Choroid plexus epithelial cell (primary cell): ENCODE measurements at regions not wholly inside any gene's neighbourhood (a gene's known extent, or its start where the extent isn't known, plus 50 kb on each side); places are given as distances from the start of the nearest gene placed in this dataset.

Source experiments
- DNase-seq: peaks from one replicate; pipeline ENCODE4 v3.0.0-alpha.2; 2010; ENCODE audit warnings: low read depth
- H3K4me3 ChIP-seq: 2 replicates; pipeline ENCODE4 v1.5.1; 2011; ENCODE audit warnings: low read depth, mild to moderate bottlenecking, control low read depth, low read length, moderate library complexity
- CTCF ChIP-seq: conservative IDR thresholded peaks from 2 replicates; pipeline ENCODE4 v1.5.1; 2011; ENCODE audit warnings: low read depth, mild to moderate bottlenecking, control low read depth, inconsistent platforms, low read length, moderate library complexity

DNA sequence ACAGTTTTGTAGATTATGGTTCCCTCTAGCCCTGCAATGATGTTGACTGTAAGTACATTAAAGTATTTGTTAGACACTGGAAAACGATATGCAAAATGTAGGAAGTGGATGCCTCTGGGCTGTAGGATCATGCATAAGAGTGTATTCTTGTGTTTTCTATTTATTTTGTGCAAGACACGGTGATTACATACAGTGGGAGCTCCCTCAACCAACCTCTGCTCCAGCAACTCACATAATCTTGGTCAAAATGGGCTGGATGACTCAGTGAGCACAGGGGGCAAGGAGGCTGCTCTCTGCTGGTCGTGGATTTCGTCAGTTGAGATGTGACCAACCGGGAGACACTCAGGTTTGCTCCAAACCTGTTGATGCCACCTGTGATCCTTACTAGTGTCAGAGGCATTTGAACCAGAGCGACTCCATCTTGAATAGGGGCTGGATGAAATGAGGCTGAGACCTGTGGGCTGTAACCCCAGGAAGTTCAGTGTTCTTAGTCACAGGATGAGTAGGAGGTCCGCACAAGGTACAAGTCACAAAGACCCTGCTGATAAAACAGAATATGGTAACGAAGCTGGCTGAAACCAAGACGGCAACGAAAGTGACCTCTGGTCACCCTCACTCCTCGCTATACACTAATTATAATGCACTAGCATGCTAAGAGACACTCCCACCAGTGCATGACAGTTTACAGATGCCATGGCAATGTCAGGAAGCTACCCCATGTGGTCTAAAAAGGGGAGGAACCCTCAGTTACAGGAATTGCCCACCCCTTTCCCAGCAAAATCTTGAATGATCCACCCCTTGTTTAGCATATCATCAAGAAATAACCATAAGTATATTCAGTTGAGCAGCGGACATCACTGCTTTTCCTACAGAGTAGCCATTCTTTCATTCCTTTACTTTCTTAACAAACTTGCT is 56.4 kb upstream of the FAM20C start:
- DNase-seq = no peak
- no peak for TF ChIP-seq CTCF
- no peak overlapping the region for H3K4me3 ChIP-seq

DNA sequence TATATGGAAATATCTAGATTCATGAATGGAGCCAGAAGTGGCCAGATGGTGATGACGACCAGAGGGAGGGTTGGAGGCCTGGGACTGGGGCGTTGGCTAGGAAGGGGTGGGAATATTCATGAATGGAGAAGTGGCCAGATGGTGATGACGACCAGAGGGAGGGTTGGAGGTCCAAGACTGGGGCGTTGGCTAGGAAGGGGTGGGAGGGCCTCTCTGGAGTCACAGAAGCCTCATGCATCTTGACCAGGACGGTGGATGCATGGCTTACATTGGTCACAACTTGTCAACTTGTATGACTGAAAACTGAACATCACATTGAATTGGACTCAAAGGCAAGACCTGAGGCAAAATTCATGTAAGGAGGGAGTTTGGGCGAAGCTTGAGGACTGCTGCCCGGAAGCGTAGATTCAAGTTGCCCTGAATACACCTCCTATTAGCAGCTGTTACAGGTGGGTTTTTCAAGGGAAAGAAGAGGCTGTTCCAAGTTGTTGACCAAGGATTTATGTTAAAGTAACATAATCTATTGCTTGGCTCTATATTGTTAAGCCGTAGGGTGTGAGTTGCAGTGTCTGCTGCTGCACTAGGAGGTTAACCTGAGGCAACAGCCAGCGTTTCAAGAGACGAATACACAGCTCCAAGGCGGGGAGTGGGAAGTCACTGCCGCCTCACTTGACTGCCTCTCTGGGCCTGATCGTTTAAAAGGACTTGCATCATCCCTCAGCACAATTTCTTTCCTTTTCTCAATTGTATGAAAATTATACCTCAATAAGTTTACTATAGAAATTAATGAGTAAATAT is 55.1 kb upstream of the FAM20C start:
- TF ChIP-seq CTCF = no peak
- no peak for DNase-seq
- H3K4me3 ChIP-seq = no peak overlapping the region

DNA sequence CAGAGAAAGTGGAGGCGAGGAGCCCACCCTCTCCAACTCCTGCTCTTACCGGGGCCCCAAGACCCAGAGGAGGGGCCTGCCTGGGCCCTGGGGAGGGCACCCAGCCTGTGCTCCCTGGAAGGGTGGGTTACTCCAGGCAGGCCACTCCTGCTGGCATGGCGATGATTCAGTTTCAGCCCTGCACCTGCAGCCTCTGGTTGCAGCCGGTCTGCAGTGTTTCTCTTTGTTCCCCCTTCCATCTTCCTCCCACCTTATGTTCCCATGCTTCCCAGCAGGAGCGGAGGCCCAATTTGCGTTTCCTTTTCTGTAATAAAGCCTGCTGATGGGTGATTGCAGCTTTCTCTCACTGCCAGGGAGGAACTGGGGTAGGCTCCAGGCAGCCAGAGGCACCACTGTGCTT is 53.2 kb upstream of the FAM20C start:
- TF ChIP-seq CTCF = no peak
- DNase-seq = no peak
- no peak overlapping the region for H3K4me3 ChIP-seq

DNA sequence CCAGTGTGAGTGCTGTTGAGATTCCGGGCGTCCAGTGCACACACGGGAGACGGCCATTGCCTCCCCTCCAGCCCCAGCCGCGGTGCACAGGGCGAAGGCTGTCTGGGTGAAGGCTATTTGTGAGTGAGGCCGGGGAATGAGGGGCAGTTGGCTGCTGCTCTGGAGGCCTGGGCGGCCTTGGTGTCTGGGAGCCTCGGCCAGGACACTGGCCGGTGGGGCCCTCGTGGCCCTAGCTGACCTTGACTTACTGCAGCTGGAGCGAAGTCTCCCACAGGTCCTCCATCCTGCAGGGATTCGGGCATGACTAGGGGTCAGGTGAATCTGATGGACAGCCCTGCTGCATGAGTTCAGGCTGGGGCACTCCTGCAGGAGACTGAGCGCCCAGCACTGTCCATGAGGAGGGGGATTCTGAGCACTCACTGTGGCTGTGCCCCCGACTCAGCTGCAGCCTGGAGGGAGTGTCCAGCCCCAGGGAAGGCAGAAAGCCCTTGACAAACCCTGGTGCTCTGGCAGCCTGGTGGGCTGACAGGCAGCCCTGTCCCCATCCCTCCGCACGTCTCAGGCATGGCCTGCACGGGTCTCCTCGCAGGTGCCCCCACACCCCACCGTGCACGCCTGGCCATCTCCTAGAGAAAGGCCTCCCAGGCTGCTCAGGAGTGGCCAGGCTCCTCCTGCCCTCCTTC is 52.7 kb upstream of the FAM20C start:
- H3K4me3 ChIP-seq = no peak overlapping the region
- no peak for TF ChIP-seq CTCF
- no peak for DNase-seq

DNA sequence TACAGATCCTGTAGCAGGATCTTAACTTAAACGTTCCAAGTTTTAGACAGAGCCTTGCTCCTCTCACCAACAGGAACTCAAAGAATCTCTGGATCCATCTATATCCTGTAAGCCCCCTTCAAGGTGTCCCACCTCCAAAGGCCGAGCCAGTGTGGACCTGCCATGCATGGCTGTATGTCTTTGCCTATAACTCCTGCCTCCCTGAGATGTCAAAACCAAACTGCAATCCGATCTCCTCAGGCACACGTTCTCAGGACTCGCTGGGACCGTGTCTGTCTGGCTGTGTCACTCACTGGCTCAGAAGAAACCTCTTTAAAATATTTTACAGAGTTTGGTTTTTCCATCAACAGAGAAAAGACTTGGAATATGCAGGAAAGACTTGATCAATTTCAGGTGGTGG is 51.4 kb upstream of the FAM20C start:
- DNase-seq = no peak
- TF ChIP-seq CTCF = no peak
- H3K4me3 ChIP-seq = no peak overlapping the region

DNA sequence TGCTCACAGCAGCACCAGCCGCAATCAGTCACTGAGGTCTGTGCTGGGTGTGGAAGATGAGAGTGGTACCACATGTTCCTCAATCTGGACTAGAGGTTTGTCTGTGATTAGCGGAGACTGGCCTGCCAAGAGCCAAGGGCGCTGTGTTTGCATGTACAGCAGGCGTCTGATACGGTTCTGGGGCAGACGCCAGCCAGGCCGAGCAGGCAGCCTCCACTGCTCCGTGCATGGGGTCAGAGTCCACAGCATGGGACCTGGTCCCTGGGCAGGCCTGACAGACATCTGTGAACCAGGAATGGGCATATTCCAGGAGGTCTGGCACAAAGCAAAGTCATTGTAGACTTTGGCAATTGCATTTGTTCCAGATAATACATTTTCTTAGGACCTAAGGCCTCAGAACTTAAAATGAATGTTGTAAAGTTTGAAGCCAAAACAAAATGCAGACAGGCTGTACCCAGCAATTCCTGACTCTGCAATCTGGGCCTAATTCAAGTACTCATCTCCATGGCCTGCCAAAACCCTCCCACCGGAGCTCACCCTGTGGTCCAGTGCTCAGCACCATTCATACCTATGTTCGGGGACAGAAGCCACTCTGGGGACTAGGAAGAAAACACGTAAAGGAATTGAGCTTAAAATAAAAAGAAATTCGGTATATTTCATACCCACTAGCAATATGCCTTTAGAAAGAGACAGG is 50.0 kb upstream of the FAM20C start:
- no peak for TF ChIP-seq CTCF
- H3K4me3 ChIP-seq = no peak overlapping the region
- no peak for DNase-seq
